GM18517 (cell line): ENCODE measurements at regions not wholly inside any gene's neighbourhood (a gene's known extent, or its start where the extent isn't known, plus 50 kb on each side); places are given as distances from the start of the nearest gene placed in this dataset.

Source experiments
- ATAC-seq: cut with Tn5 transposase; IDR thresholded peaks from one replicate; pipeline ENCODE4 v1.9.1; 2021; ENCODE audit warnings: mild to moderate bottlenecking, moderate library complexity; ENCODE audit not compliant: unreplicated experiment

DNA sequence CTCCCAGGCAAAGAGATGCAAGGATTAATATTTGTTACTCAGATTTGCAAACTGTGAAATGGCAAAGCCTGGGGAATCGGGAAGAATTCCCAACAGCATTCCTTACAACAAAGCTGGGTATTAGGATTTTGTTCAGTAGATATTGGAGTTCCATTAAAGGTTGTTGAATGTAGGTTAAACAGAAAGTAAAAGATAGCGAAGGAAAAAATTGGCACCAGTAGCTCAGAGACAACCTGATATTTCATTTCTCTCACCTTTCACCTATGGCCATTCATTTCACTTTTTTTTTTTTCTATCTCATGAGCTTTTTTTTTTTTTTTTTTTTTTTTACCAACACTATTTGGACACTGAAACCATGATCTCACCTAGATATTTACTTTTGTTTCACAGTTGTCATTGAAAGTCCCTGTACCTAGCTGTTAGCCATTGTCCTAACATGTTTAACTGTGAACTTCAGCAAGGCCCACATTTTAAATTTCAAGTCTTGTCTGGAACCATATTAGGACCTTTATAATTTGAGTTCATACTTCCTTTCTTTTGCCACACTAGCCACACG is 552.5 kb downstream of the HAO1 start:
- no peak for ATAC-seq

DNA sequence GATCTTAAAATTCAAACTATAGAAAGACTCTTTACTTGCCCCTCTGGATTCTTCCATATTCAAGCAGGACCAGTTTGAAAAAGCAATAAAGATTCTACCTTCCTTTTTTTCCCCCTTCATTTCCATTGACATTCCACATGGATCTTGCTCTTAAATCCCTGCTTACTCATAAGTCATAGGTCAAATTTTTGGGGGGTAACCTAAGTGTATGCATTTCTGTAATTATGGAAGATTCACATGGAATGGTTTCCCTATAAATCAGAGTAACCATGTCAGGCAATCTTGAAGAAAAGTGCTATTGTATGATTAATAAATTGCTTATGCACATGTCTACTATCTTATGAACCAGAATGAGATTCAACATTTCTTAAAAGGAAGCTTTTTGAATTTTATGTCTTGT is 551.0 kb downstream of the HAO1 start:
- no peak for ATAC-seq

DNA sequence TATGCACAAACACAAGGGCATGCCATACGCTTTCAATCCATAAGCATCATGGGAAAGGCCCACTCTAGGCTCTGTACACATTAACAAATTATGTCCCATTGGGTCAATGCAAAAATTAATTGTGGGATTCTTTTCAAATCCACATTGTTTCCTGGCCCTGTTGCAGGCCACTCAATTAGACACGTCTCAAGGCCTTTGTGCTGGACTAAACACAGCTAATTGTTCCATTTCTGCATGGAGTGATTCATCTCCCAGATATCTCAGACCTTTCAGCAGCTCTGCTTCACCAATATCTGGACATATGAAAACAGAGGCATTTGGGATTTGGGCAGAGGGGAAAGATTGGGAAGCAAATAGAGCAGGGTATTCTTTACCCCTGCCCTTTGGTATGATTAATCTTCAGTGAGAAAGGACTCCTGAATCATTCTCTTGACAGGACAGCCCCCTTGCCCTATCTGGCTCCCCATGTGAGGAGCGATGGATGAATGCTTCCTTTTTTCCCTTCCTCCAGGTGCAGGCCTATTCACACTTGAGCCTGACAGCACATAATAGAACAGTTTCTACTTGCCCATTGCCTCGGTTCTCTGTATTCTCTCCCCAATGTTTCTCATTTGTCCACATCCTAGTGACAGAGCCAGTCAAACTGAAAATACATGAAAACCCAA is 547.6 kb downstream of the HAO1 start:
- ATAC-seq = no peak

DNA sequence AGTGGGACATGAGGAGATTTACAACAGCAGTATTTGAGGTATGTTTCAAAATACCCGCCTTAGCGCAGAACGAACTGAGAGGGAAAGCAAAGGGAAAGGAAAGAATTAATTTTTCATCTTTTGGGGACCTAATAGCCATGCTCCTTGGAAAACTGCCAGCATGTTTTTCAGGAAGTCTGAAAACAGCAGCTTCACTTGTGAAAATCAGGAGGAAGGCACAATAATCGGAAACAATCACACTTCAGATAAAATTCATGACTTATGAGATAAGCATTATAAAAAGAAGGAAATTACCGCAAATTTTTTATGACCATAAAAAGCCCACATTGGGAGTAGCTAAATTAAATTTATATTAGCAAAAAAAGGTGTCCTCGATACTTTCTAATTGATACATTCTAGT is 541.1 kb downstream of the HAO1 start:
- no peak for ATAC-seq

DNA sequence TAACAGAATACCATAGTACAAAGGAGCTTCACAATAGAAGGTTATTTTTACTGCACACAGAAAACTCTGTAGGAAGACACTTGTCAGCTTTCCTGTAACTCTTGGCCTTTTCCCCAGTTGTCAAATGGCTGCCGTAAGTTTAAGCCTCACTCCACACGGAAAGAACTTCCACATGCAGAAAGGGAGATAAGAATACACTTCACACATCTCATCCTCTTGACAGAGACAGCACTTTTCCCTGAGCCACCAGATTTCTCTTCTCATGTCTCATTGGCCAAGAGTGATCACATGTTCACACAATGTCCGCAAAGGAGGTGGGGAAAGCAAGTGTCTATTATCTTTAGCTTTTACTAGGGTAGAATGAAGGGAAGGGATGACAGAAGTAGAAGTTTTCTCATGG is 540.7 kb downstream of the HAO1 start:
- ATAC-seq = no peak

DNA sequence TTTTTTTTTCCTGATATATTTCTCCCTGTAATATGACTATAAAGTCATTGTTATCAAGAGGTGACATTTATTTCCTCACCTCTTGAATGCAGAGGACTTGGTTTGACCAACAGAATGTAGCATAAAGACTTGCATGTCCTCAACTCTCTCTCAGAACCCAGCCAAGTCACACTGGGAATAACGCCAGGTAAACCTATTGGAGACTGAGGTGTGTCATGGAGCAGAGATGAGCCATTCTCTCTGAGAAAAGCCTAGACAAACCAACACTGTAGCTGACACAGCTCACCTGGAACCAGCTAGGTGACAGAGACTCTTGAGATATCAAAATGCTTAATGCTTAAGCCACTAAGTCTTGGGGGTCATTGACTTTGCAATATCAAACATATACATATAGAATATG is 533.6 kb downstream of the HAO1 start:
- no peak for ATAC-seq

DNA sequence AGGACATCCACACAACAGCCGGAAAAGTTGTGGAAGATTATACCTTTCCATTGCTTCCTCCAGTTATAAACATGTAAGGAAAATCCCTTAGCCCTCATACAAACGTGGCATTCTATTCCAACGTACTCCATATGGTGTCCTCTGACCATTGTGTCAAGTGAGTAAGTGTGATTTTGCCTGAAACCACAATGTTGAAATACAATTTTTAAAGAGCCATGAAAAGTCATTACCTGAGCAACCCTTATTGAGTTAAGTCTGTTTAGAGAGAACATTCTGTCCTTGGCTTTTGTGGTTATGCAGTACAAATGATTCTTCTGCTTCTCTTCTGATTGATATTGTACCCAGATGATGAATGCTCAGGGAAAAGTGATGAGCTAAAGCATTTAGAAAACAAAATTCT is 530.1 kb downstream of the HAO1 start:
- no peak for ATAC-seq

DNA sequence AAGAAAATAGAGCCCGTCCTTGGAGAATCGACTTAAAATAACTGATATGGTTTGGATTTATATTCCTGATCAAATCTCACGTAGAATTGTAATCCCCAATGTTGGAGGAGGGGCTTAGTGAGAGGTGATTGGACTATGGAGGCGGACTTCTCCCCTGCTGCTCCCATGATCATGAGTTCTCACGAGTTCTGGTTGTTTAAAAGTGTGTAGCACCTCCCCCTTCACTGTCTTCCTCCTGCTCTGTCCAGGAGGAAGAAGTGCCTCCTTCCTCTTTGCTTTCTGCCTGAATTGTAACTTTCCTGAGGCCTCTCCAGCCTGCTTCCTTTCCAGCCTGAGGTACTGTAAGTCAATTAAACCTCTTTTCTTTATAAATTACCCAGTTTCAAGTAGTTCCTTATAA is 529.2 kb downstream of the HAO1 start:
- ATAC-seq = no peak

DNA sequence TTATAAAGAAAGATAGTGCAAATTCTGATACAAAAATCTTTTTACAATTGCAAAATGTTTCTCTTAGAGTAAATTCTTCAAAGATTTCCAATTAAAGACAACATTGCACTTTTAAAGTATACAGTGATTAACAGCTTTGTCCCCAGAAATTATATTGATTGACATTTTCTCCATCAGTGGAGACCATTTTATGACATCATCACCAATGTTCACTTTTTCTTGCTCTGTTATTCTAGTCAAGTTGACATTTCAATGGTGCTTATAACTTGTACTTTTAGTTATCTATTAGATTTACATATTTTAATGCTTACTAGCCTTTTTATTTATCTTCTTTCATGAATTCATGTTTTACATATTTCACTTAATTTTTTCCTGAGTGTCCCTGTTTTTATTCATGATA is 524.8 kb downstream of the HAO1 start:
- ATAC-seq = no peak

DNA sequence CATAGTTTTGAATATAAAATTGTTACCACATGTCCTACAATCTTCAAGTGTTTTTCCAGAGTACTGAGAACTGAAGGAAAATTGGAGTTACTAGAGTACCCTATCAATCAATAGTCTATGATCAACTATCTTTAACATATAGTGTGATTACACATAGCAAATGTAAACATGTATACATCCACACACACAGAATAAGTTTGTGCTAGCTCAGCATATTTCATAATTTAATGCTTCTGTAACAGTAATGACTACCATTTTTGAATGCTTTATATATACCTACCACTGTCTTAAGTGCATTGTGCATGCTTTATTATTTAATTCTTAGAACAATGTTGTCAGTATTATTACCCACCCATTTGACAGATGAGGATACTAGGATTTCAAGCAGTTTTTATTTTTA is 523.9 kb downstream of the HAO1 start:
- no peak for ATAC-seq

DNA sequence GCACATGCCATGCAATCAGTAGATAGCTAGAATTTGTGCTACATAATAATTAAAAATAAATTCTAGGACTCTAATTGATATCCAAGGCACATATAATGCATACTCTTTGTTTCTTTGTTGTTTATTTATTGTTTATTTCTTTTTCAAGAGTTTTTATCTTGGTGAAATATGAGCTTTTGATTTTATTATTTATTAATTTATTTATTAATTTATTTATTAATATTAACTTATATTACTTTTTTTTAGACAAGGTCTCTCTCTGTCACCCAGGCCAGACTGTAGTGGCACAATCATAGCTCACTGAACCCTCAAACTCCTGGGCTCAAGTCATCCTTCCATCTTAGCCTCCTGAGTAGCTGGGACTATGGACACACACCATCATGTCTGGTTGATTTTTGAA is 519.9 kb downstream of the HAO1 start:
- no peak for ATAC-seq

DNA sequence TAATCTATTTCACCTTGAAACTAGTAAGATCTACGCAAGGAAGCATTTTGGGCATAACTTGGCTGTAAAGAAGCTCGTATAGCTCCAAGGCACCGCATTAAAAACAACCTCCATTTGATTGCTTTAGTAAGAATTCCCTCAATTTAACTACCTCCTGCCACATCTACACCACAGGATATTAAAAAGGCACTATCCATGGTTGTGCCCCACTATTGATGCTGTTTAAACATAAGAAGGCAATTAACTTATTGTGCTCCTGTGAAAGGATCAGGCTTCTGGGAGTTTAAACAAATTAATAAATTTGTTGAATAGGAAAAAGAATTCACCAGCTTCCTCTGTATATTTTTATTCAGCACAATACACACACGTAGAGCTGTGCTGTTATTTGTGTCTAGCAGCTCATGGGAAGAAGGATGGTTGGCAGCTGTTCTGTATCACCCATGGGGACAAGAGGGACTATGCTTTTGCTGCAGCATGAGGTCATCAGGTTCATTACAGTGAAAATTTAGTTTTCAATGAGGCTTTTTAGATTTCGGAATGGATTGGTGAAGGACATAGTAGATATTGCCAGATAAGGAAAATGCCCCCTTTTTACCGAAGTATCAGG is 513.3 kb downstream of the HAO1 start:
- ATAC-seq = no peak

DNA sequence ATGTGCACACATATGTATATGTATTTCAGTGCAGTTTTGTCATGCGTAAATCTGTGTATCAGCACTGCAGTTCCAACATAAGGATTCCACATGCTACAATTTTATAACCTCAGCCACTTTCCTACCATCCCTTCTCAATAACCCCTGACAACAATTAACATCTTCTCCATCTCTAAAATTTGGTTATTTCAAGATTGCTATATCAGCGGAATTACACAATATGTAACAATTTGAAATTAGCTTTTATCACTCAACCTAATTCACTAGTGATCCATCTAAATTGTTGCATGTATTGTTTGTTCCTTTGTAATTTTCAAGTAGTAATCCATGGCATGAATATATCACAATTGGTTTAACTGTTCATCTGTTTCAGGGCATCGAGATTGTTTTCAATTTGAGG is 511.3 kb downstream of the HAO1 start:
- no peak for ATAC-seq

DNA sequence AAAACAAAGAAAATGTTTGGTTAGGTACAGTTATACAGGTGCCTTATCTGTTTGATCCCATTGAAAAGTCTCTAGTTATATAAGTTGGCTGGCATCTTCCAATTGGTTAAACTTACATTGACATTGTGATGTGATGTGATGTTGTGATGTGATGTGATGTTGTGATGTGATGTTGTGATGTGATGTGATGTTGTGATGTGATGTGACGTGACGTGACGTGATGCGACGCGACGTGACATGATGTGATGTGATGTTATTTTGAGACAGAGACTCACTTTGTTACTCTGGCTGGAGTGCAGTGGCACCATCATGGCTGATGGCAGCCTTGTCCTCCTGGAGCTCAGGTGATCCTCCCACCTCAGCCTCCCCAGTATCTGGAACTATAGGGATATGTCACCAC is 507.6 kb downstream of the HAO1 start:
- no peak for ATAC-seq

DNA sequence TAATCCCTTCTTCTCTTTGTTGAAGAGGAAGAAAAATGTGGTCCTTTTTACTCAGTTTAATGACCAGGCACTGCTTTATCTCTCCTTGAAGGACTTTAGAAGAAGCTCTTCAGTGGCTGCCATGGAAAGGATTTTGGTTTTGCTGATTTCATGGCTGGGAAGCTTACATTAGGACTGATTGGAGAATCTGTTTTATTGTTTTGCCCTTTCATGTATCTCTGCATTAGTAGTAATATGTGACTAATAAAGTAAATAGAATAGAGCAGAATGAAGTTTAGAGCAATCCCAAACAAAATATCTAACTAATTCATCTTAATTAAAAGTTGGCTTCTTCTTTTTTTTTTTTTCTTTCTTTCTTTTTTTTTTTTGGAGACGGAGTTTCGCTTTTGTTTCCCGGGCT is 502.9 kb downstream of the HAO1 start:
- ATAC-seq = no peak

DNA sequence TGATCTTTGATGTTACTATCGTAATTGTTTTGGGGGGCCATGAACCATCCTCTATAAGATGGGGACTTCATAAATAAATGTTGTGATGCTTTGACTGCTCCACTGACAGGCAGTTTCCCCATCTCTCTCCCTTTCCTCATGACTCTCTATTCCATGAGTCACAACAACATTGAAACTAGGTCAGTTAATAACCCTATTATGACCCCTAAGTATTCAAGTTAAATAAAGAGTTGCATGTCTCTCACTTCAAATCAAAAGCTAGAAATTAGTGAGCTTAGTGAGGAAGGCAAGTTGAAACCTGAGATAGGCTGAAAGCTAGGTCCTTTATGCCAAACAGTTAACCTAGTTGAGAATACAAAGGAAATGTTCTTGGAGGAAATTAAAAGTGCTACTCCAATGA is 491.0 kb downstream of the HAO1 start:
- no peak for ATAC-seq

DNA sequence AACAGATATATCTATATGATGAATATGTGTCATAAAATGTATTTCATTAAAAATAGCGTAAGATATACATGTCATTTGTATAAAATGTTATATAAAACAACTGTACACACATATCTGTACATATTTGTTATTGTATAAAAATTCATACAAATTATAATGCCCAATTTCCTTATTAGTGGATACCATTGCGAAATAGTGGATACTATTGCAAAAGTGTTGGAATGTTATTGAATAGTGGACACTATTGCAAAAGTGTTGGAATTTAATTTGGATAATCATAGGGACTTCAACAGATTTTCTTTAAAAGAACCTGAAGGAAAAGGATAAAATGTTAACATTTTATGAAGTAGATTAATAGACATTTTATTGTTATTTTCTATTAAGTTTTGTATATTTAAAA is 487.4 kb downstream of the HAO1 start:
- no peak for ATAC-seq

DNA sequence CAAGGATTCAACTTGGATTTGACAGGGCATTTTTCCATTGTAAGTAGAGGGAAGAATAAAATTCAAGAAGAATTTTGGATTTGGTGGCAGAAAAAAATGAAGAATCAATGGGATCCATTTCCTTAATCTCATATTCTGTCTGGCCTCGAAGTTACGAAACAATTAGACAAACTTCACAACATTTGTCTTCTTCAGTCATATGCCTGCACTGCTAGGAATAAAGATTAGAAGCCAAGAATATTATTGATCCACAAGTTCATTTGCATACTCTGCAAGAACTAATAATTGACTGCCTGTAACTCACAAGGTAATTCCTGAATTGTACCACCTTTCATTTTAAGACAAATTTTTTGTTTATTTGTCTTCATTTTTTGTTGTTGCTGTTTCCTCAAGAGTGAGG is 486.2 kb downstream of the HAO1 start:
- ATAC-seq = no peak

DNA sequence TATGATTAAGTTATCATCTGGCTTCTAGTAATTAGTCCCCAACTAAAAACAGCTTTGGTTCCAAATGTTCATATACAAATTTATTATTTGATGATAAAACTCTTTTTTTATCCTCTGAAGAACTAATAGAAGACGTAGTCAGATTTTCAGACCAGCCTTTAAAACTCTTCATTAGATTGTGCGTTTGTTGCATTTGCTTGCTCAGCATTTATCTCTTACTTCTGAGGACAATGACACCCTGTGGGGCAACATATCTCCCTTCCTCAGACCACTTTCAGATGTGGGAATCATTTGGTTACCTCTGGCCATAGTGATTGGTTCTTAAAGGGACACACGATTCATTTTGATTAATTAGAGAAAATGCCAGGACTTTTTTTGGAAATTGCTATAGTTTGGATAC is 481.8 kb downstream of the HAO1 start:
- no peak for ATAC-seq

DNA sequence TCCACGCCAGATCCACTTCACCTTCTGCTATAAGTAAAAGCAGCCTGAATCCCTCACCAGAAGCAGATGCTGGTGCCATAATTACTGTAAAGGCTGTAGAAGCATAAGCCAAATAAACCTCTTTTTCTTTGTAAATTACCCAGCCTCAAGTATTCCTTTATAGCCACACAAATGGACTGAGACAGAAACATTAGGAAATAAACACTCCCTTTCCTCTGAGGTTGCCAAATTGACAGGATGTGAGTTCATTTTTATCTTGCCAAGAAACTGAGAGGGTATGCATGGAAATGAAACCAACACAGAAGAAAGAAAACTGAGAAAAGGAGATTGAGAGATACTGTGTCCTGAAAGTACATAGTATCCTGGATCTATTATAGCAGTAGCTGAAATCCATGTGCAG is 481.2 kb downstream of the HAO1 start:
- no peak for ATAC-seq

DNA sequence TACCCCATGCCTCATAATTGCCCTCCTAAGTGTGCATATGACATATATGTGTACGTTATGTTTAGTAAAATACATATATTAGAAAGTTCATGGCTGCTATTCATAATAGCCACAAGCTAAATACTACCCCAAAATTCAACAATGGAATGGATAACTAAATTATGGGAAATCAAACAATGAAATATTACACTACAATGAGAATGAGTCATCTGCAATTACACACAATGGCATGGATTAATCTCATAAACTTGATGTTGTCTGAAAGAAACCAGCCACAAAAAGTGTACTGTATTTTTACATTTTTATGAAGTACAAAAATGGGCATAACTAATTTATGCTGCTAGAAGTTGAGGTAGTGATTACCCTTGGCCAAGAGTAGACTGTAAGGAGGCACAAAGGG is 477.0 kb downstream of the HAO1 start:
- ATAC-seq = no peak

DNA sequence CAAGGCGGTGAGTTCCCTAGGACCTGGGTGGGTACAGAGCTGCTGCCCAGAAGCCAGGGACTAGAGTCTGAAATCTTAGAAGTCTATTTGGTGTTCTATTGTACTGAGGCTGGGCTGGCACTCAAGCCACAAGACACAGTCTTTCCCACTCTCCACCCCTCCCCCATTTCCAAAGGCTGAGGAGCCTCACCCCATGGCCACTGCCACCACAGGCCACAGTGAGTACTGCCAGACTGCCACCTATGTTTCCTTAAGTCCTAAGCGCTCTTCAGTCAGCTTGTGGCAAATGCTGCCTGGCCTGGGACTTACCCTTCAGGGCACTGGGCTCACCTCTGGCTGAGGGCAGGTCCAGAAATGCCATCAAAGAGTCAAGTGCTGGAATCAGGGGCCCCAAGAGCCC is 469.3 kb downstream of the HAO1 start:
- no peak for ATAC-seq

DNA sequence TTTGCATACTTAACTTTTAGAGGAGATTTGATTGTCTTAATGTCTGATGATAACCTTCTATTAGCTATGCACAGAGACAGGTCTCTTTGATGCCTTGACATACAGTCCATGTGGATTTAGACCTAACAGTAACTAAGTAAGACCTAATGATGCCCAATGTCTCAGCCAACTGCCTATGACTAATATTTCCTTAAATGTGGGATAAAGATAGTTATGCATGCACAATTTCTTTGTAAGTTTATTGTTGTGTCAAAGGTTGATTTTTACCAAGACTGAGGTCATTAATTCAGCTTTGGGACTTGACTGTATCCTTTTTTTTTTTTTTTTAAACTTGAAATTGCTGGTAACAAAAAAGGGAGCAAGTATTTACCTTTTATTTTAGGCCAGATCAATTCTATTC is 450.0 kb downstream of the HAO1 start:
- no peak for ATAC-seq
